NCI-H2227 (cell line): ENCODE measurements at regions not wholly inside any gene's neighbourhood (a gene's known extent, or its start where the extent isn't known, plus 50 kb on each side); places are given as distances from the start of the nearest gene placed in this dataset.

Experiments used
- DNase-seq: peaks from one replicate; lab custom pipeline; 2025; ENCODE audit not compliant: unreplicated experiment; lab: John Stamatoyannopoulos, UW

- DNase-seq: peak; percentile 51
Observed at GRCh38 chr2:217530392-217531090, 472.3 kb downstream of the TNS1 start.

- DNase-seq: no peak
Observed at GRCh38 chr2:217529271-217529670, 473.5 kb downstream of the TNS1 start.

GRCh38 chr2:217527590-217528202 lies 475.1 kb downstream of the TNS1 start:
- DNase-seq: no peak

- no peak for DNase-seq
Observed at GRCh38 chr2:217525076-217525475, 477.7 kb downstream of the TNS1 start.

- no peak for DNase-seq
Observed at GRCh38 chr2:217523286-217523685, 479.5 kb downstream of the TNS1 start.

- no peak for DNase-seq
Observed at GRCh38 chr2:217521820-217522219, 481.0 kb downstream of the TNS1 start.

GRCh38 chr2:217520356-217521010 lies 482.3 kb downstream of the TNS1 start:
- DNase-seq: no peak

- DNase-seq: no peak
Observed at GRCh38 chr2:217517402-217517801, 485.4 kb downstream of the TNS1 start.

- DNase-seq: no peak
Observed at GRCh38 chr2:217515615-217516309, 487.0 kb downstream of the TNS1 start.

GRCh38 chr2:217513258-217513657 lies 489.5 kb downstream of the TNS1 start:
- DNase-seq: no peak

- DNase-seq: no peak
Observed at GRCh38 chr2:217512728-217513127, 490.1 kb downstream of the TNS1 start.

- DNase-seq: no peak
Observed at GRCh38 chr2:217512259-217512658, 490.5 kb downstream of the TNS1 start.

GRCh38 chr2:217511850-217512249 lies 490.9 kb downstream of the TNS1 start:
- no peak for DNase-seq

GRCh38 chr2:217510771-217511291 lies 492.0 kb downstream of the TNS1 start:
- DNase-seq: peak; percentile 90

GRCh38 chr2:217505303-217505702 lies 497.5 kb downstream of the TNS1 start:
- no peak for DNase-seq

GRCh38 chr2:217501887-217502286 lies 500.9 kb downstream of the TNS1 start:
- no peak for DNase-seq

GRCh38 chr2:217497843-217498377 lies 504.9 kb downstream of the TNS1 start:
- DNase-seq: no peak

GRCh38 chr2:217494557-217494956 lies 508.2 kb downstream of the TNS1 start:
- DNase-seq: no peak

GRCh38 chr2:217491271-217491670 lies 511.5 kb downstream of the TNS1 start:
- no peak for DNase-seq

GRCh38 chr2:217489145-217489960 lies 513.4 kb downstream of the TNS1 start:
- DNase-seq: peak; percentile 96
